NCI-H526 treated with DMSO at 0.1 percent for 48 hours (cell line): ENCODE measurements at regions not wholly inside any gene's neighbourhood (a gene's known extent, or its start where the extent isn't known, plus 50 kb on each side); places are given as distances from the start of the nearest gene placed in this dataset.

Experiments
- DNase-seq: peaks from one replicate; lab custom pipeline; 2025; lab: John Stamatoyannopoulos, UW

- no peak for DNase-seq
These were observed 1105.7 kb upstream of the SLIT2 start for GRCh38 chr4:19146038-19146437.

- no peak for DNase-seq
These were observed 1114.5 kb upstream of the LCORL start for GRCh38 chr4:19135895-19136633.

- DNase-seq, result no peak
These were observed 1113.1 kb upstream of the LCORL start for GRCh38 chr4:19134685-19135084.

- no peak for DNase-seq
These were observed 1111.8 kb upstream of the LCORL start for GRCh38 chr4:19133315-19133714.

- DNase-seq, result no peak
These were observed 1109.3 kb upstream of the LCORL start for GRCh38 chr4:19130866-19131265.

GRCh38 chr4:19128176-19128575 is 1106.6 kb upstream of the LCORL start:
- DNase-seq, result no peak

- DNase-seq, result no peak
These were observed 1105.3 kb upstream of the LCORL start for GRCh38 chr4:19126903-19127302.

- no peak for DNase-seq
These were observed 1102.1 kb upstream of the LCORL start for GRCh38 chr4:19123681-19124080.

- no peak for DNase-seq
These were observed 1098.5 kb upstream of the LCORL start for GRCh38 chr4:19119904-19120560.

- no peak for DNase-seq
These were observed 1095.5 kb upstream of the LCORL start for GRCh38 chr4:19117022-19117421.

GRCh38 chr4:19104176-19104575 is 1082.6 kb upstream of the LCORL start:
- DNase-seq, result no peak

- DNase-seq, result no peak
These were observed 1074.0 kb upstream of the LCORL start for GRCh38 chr4:19095491-19096046.

GRCh38 chr4:19093951-19094350 is 1072.4 kb upstream of the LCORL start:
- DNase-seq, result no peak

GRCh38 chr4:19092797-19093196 is 1071.2 kb upstream of the LCORL start:
- no peak for DNase-seq

- DNase-seq, result no peak
These were observed 1052.5 kb upstream of the LCORL start for GRCh38 chr4:19074036-19074435.

- DNase-seq, result no peak
These were observed 1042.1 kb upstream of the LCORL start for GRCh38 chr4:19063662-19064061.

GRCh38 chr4:19054916-19055315 is 1033.4 kb upstream of the LCORL start:
- no peak for DNase-seq

GRCh38 chr4:19051831-19052230 is 1030.3 kb upstream of the LCORL start:
- DNase-seq, result no peak

- no peak for DNase-seq
These were observed 1025.8 kb upstream of the LCORL start for GRCh38 chr4:19047279-19047880.

GRCh38 chr4:19039816-19040215 is 1018.3 kb upstream of the LCORL start:
- DNase-seq, result no peak

- no peak for DNase-seq
These were observed 1016.7 kb upstream of the LCORL start for GRCh38 chr4:19038231-19038630.

- no peak for DNase-seq
These were observed 1012.5 kb upstream of the LCORL start for GRCh38 chr4:19033816-19034733.
